DMS53 treated with DMSO at 0.1 percent for 48 hours (cell line): ENCODE measurements at regions not wholly inside any gene's neighbourhood (a gene's known extent, or its start where the extent isn't known, plus 50 kb on each side); places are given as distances from the start of the nearest gene placed in this dataset.

Experiments
- DNase-seq: peaks from one replicate; lab custom pipeline; 2025; ENCODE audit not compliant: unreplicated experiment; lab: John Stamatoyannopoulos, UW

DNA sequence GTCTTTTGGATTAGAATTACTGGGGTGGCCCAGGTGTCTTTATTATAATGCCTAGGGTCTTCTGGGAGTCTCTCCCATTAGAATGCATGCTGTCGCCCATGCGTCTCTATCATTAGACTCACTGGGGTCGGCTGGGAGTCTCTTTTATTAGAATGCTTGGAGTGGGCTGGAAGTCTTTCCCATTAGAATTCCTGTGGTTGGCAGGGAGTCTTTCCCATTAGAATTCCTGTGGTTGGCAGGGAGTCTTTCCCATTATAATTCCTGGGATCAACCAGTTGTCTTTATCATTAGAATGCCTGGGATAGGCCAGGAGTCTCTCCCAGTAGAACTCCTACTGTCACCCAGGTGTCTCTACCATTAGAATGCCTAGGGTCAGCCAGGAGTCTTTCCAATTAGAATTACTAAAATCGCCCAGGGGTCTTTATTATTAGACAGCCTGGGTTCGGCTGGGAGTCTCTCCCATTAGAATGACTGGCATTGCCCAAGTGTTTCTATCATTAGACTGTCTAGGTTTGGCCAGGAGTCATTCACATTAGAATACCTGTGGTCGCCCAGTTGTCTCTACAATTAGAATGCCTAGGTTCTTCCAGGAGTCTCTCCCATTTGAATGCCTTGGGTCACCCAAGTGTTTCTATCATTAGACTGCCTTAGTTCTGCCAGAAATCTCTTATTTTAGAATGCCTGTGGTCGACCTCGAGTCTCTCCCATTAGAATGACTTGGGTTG, 1558.5 kb downstream of the UQCRFS1 start:
- DNase-seq: no peak

DNA sequence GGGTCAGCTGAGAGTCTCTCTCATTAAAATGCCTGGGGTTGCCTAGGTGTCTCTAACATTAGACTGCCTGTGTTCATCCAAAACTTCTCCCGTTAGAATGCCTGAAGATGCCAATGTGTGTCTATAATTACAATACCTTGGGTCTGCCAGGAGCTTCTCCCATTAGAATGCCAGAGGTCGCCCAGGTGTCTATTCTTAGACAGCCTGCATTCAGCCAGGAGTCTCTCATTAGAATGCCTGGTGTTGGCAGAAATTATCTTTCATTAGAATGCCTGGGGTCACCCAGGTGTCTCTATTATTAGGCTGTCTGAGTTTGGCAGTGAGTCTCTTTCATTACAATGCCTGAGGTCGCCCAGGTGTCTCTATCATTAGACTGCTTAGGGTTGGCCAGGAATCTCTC, 1560.2 kb downstream of the UQCRFS1 start:
- no peak for DNase-seq

DNA sequence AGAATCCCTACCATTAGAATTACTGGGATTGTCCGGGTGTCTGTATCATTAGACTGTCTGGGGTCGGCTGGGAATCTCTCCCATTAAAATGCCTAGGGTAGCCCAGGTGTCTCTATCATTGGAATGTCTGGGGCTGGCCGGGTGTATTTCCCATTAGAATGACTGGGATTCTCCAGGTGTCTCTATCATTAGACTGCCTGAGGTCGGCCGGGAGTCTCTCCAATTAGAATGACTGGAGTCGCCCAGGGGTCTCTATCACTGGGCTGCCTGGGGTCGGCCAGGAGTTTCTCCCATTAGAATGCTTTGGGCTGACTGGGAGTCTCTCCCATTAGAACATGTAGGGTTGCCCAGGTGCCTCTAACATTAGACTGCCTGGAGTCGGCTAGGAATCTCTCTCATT, 1560.7 kb downstream of the UQCRFS1 start:
- DNase-seq: no peak

DNA sequence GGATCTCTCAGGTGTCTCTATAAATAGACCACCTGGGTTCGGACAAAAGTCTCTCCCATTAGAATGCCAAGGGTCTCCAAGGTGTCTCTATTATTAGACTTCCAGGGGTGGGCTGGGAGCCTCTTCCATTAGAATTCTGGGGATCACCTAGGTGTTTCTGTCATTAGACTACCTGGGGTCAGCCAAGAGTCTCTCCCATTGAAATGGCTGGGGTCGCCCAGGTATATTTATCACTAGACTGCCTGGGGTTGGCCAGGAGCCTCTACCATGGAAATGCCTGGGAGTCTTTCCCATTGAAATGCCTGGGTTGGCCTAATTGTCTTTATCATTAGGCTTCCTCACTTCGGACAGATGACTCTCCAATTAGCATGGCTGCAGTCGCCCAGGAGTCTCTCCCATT, 1565.5 kb downstream of the UQCRFS1 start:
- DNase-seq: no peak

- no peak for DNase-seq
Observed at GRCh38 chr19:27635401-27635800, 1577.5 kb downstream of the UQCRFS1 start.

DNA sequence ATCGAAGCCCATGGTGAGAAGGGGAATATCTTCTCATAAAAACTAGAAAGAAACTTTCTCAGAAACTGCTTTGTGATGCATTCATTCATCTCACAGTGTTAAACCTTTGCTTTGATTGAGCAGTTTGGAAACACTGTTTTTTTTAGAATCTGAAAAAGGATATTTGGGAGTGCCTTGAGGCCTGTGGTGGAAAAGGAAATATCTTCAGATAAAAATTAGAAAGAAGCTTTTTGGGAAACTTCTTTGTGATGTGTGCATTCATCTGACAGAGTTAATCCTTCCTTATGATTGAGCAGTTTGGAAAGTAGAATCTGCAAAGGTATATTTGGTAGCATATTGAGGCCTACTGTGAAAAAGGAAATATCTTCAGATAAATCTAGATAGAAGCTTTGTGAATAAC, 1594.9 kb downstream of the UQCRFS1 start:
- no peak for DNase-seq

DNA sequence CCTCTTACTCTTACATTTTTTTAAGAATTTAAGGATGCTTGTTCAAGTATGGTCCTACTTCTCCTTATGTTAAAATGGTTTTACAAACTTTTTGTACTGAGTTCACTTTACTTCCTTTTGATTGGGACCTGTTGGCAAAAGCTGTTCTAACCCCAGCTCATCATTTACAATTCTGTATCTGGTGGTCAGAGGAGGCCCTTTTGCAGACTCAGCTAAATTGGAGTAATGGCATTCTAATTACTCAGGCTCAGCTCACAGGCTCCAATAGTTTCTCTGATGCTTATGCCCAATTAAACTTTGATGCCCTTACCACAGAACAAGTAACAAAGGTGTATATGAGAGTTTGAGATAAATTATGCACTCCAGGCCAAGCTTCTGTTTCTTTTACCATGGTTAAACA, 1632.0 kb downstream of the UQCRFS1 start:
- DNase-seq: no peak
